ENCODE measurements at regions not wholly inside any gene's neighbourhood (a gene's known extent, or its start where the extent isn't known, plus 50 kb on each side); places are given as distances from the start of the nearest gene placed in this dataset.

- WGBS, 2 donors (ENCODE audit: low coverage in 1 of 2): 57 to 83% methylated on average over 3 to 10 of the region's 14 CpGs
- Histone ChIP-seq H3K9me3 (peaks cover 0 to 11% (median 0%) of the 10 kb centered on the region in 3 donors), H3K36me3 (no peaks in the 10 kb centered on the region), H3K4me3 (no peak overlapping the region), H3K27ac (no peak overlapping the region), H3K4me1 (no peaks in the 10 kb centered on the region), H3K27me3 (peaks cover 92% of the 10 kb centered on the region)
- ATAC-seq: no peak
- no peak for TF ChIP-seq POLR2AphosphoS5 (IDR thresholded peaks at IDR 0.05)
- no peak for TF ChIP-seq EP300 (IDR thresholded peaks at IDR 0.05)
- TF ChIP-seq POLR2A (IDR thresholded peaks at IDR 0.05): no peak
- TF ChIP-seq, protein P1, sequence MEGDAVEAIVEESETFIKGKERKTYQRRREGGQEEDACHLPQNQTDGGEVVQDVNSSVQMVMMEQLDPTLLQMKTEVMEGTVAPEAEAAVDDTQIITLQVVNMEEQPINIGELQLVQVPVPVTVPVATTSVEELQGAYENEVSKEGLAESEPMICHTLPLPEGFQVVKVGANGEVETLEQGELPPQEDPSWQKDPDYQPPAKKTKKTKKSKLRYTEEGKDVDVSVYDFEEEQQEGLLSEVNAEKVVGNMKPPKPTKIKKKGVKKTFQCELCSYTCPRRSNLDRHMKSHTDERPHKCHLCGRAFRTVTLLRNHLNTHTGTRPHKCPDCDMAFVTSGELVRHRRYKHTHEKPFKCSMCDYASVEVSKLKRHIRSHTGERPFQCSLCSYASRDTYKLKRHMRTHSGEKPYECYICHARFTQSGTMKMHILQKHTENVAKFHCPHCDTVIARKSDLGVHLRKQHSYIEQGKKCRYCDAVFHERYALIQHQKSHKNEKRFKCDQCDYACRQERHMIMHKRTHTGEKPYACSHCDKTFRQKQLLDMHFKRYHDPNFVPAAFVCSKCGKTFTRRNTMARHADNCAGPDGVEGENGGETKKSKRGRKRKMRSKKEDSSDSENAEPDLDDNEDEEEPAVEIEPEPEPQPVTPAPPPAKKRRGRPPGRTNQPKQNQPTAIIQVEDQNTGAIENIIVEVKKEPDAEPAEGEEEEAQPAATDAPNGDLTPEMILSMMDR (IDR thresholded peaks at IDR 0.05): no peak
Observed at GRCh38 chr7:155399577-155399976, 58.4 kb upstream of the EN2 start.

- 36 to 73% methylated on average over 2 to 4 of the region's 8 CpGs for WGBS, 2 donors (ENCODE audit: low coverage in 1 of 2)
- Histone ChIP-seq H3K27me3 (peaks cover 92% of the 10 kb centered on the region), H3K4me3 (no peak overlapping the region), H3K4me1 (no peaks in the 10 kb centered on the region), H3K9me3 (peaks cover 0 to 11% (median 0%) of the 10 kb centered on the region in 3 donors), H3K27ac (no peak overlapping the region), H3K36me3 (no peaks in the 10 kb centered on the region)
- TF ChIP-seq POLR2AphosphoS5 (IDR thresholded peaks at IDR 0.05) (no peak), POLR2A (IDR thresholded peaks at IDR 0.05) (no peak), EP300 (IDR thresholded peaks at IDR 0.05) (no peak)
- TF ChIP-seq, protein P1 (IDR thresholded peaks at IDR 0.05): no peak
- no peak for ATAC-seq
Observed at GRCh38 chr7:155401231-155401630, 56.7 kb upstream of the EN2 start.

DNA sequence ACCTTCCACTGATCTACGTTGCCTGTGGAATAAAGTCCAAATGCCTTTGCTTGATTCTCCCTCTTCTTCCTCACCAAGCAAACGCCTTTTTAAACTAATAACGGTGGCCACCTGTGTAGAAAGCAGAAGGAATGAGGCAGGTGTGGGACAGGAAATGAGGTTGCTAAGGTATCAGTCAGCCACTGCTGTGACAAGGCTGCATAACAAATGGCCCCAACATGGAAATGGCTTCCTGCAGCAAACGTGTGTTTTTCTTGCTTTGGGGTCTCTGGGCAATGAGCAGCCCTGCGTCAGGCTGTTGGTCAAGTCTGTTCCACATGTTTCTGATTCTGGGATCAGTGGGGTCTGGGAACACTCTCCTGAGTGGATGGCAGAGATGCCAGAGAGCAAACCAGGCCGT is 56.0 kb upstream of the EN2 start:
- H3K4me1 ChIP-seq: no peaks in the 10 kb centered on the region
- no peak for ATAC-seq
- no peak overlapping the region for H3K4me3 ChIP-seq
- WGBS, 2 donors (ENCODE audit: low coverage in 1 of 2): 45 to 51% methylated on average over 5 to 6 of the region's 6 CpGs
- H3K9me3 ChIP-seq: peaks cover 0 to 11% (median 0%) of the 10 kb centered on the region in 3 donors
- no peaks in the 10 kb centered on the region for H3K36me3 ChIP-seq
- peaks cover 92% of the 10 kb centered on the region for H3K27me3 ChIP-seq
- TF ChIP-seq POLR2A (IDR thresholded peaks at IDR 0.05) (no peak), EP300 (IDR thresholded peaks at IDR 0.05) (no peak), POLR2AphosphoS5 (IDR thresholded peaks at IDR 0.05) (no peak)
- TF ChIP-seq, protein P1 (IDR thresholded peaks at IDR 0.05): no peak
- H3K27ac ChIP-seq: no peak overlapping the region

GRCh38 chr7:155402941-155403340 is 55.0 kb upstream of the EN2 start:
- Histone ChIP-seq H3K27ac (no peak overlapping the region), H3K4me1 (no peaks in the 10 kb centered on the region), H3K36me3 (no peaks in the 10 kb centered on the region), H3K9me3 (peaks cover 0 to 11% (median 0%) of the 10 kb centered on the region in 3 donors), H3K4me3 (no peak overlapping the region), H3K27me3 (peaks cover 84% of the 10 kb centered on the region)
- WGBS, 2 donors (ENCODE audit: low coverage in 1 of 2): 71% methylated on average over 5 of the region's 6 CpGs; no CpG with 5 or more reads in 1 of the 2 donors
- TF ChIP-seq, protein P1 (IDR thresholded peaks at IDR 0.05): no peak
- TF ChIP-seq EP300 (IDR thresholded peaks at IDR 0.05) (no peak), POLR2A (IDR thresholded peaks at IDR 0.05) (no peak), POLR2AphosphoS5 (IDR thresholded peaks at IDR 0.05) (no peak)
- ATAC-seq: no peak

DNA sequence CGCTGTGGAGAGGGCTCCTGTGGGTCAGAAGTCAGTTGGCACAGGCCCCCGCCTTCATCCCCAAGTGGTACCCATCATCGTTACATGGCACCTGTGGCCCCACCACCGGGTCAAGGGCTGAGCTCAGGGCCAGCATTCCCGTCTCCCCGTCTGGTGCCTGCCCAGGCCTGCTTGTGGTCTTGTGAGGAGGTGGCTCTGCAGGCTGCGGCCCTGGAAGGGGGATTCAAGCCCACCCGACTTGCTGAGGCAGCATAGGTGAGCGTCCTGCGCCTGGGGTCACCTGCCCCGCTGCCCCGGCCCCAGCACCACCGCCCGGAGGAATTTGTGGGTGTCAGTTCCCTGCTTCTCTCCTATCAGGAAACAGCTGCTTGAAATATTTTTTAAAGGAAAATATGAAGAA is 53.0 kb upstream of the EN2 start:
- WGBS, 2 donors (ENCODE audit: low coverage in 1 of 2): no CpG with 5 or more reads among the region's 14 CpGs
- Histone ChIP-seq H3K9me3 (peaks cover 0 to 11% (median 0%) of the 10 kb centered on the region in 3 donors), H3K4me3 (no peak overlapping the region), H3K27ac (no peak overlapping the region), H3K36me3 (no peaks in the 10 kb centered on the region), H3K4me1 (no peaks in the 10 kb centered on the region), H3K27me3 (peaks cover 80% of the 10 kb centered on the region)
- no peak for ATAC-seq
- TF ChIP-seq POLR2AphosphoS5 (IDR thresholded peaks at IDR 0.05) (no peak), EP300 (IDR thresholded peaks at IDR 0.05) (no peak), POLR2A (IDR thresholded peaks at IDR 0.05) (no peak)
- TF ChIP-seq, protein P1 (IDR thresholded peaks at IDR 0.05): no peak

All from gastroesophageal sphincter (tissue), 4 donors.